ENCODE measurements at regions not wholly inside any gene's neighbourhood (a gene's known extent, or its start where the extent isn't known, plus 50 kb on each side); places are given as distances from the start of the nearest gene placed in this dataset.
"Not testable (repeated sequence)": the region's sequence is repeated elsewhere in the genome, so short reads cannot be mapped to it uniquely, and the experiment has no call there.

DNA sequence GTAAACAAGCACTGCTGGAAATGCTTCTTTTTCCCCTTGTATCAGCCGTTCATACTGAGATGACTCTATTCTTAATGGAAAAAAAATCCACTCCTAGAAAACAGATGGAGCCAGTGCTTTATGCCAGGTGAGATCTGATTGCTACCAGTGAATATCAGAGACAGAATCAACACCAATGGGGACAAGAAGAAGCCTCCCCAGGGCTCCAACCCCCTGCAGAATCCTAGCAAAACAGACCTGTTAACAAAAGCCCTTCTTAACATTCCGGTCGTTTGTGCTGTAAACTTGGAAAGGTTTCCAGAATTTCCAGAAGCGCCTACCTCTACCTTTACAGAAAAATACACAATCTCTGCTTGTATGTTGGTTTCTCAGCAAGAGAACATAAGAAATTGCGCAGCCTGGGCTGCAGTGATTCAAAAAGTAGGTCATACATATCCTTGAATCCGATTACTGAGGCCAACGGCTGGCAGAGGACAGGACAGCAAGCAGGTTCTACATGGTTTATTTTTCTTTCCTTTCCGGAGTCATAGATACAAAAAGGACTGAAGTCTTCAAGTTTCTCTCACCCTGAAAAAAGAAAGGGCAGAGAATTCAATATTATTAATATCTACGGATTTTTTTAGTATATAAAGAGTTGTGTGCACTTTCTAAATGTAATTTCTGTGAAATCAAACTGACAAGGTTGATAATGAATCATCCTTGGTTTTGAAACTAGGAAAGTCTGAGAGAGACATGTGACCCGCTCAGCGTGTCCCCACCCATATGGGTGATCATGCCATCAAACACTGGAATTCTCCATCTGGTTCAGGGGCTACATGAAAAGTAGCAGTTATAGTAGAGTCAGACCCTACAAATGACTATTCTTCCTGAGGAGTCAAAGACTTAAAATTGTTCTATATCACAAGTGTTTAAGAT, 266.7 kb upstream of the MGAT5 start:
- DNase-seq, result no peak

- no peak for DNase-seq
These were observed 265.5 kb upstream of the MGAT5 start for GRCh38 chr2:133988316-133988891.

DNA sequence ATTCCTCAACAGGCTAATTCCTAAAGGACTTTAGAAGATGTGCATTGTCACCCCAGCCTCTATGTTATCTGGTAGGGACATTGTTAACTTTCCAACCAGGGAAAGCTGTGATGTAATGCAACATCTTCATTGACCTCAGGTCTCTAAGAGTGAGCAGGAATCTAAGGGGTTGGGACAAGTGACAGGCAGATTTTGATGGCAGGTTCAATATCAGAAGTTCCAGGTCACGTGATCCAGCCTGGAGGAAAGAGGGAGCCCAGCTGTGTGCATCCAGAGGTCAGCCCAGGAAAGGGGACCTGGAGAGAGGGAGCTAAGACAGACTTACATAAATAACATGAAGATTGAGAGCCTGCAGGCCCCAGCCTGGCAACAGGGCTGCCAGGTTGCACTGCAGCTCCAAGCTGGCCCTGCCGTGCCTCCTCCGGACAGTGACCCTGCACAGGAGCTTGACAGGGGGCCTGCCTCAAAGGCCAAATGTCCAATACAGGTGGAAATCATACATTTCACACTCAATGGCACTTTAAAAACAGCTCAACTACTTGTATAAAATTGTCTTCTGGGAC, 262.2 kb upstream of the MGAT5 start:
- DNase-seq, result no peak

- DNase-seq, result no peak
These were observed 261.4 kb upstream of the MGAT5 start for GRCh38 chr2:133992454-133992853.

DNA sequence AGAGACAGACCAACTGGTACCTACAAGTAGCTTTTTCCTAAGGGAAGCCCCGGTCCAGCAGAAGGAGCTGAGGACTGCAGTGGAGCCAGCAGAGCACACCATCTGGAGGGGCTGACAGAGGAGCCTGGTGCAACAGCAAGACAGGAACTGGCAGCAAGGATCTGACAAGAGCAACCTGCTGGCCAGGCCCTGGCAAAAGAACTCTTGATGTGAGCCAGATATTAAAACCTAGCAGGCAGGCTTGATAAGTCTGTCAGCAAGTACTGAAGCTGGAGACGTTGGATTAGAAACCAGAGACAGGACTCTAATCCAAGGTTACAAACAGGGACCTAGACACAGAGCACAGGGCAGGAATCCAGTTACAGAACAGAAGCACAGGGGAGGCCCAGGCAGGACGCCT, 260.7 kb upstream of the MGAT5 start:
- no peak for DNase-seq

DNA sequence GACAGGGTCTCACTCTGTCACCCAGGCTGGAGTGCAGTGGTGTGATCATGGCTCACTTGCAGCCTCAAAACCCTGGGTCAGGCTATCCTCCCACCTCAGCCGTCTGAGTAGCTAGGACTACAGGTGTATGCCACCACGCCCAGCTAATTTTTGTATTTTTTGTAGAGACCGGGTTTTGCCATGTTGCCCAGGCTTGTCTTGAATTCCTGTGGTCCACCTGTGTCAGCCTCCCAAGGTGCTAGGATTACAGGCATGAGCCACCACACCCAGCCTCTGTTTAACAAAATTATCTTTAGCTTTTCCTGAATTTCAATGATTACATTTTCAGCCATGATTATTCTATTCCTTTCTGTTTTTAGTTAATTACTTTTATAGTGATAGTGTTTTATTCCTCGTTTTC, 255.1 kb upstream of the MGAT5 start:
- DNase-seq, result not testable (repeated sequence)

- DNase-seq, result no peak
These were observed 251.5 kb upstream of the MGAT5 start for GRCh38 chr2:134002391-134002790.

DNA sequence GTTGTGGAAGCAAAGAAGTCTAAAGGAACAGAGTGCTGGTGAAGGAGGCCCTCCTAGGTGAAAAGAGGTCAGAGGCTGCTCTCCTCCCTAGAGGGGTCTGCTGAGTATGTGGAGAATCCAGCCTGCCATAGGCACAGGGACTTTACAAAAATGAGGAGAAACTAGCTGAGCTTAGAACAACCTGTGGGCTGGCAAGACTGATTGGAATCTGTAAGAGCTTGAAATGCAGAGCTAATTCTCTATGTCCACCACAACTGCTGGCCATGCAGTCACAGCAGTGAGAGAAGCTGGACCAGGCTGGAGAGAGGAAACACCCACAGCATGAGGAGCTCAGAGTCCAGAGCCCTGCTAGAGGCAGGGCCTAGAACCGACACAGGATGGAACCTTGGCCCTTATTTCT, 251.0 kb upstream of the MGAT5 start:
- no peak for DNase-seq

DNA sequence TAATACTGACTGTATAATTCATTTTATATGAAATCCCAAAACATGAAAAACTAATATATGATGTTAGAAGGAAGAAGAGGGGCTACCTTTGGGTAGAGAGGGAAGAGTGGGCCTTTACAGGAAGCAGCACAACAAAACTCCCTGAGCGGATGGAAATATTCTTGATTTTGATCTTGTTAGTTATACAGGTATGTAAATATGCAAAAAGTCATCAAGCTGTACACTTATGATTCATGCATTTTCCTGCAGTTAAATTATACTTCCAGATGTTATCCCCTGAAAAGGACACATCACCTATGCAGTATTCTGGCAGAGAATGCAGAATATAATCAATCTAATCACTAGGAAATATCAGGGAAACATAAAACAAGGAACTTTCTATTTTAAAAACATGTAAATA, 249.4 kb upstream of the MGAT5 start:
- DNase-seq, result no peak

DNA sequence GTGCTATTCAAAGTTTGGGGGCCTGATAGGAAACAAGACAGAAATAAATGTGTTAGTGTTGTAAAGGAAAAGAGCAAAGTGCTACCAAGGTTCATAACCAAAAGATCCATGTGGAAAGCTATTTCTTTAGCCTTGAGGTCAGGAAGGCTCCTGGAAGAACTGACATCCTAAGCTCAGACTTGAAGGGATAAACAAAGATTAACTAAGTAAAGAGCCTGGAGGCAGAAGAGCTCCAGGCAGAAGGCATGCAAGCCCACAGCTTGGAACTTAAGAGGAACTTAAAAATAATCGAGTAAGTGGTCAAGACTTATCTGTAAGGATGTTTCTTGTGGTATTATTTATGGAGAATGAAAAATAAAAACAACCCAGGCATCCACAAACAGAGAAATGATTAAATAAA, 245.0 kb upstream of the MGAT5 start:
- DNase-seq, result no peak

DNA sequence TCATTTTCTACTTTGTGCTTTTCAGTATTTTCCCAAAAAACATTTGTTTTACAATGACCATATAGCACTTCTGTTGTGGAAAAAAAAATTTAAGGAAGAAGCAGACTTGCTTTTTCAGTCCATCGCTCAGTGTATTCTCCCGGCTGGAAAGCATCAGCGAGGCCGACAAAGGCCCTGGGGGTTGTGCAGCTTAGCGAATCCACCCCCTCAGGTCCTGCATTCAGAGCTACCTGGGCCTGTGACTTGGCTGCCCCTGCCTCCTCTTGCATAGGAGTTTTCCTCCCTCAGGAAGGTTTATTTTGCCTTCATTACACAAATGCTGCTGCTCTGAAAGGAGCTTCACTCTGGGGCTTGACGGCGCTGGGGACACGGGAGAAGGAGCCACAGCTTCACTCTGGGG, 244.4 kb upstream of the MGAT5 start:
- no peak for DNase-seq

- DNase-seq, result not testable (repeated sequence)
These were observed 244.0 kb upstream of the MGAT5 start for GRCh38 chr2:134009906-134010305.

DNA sequence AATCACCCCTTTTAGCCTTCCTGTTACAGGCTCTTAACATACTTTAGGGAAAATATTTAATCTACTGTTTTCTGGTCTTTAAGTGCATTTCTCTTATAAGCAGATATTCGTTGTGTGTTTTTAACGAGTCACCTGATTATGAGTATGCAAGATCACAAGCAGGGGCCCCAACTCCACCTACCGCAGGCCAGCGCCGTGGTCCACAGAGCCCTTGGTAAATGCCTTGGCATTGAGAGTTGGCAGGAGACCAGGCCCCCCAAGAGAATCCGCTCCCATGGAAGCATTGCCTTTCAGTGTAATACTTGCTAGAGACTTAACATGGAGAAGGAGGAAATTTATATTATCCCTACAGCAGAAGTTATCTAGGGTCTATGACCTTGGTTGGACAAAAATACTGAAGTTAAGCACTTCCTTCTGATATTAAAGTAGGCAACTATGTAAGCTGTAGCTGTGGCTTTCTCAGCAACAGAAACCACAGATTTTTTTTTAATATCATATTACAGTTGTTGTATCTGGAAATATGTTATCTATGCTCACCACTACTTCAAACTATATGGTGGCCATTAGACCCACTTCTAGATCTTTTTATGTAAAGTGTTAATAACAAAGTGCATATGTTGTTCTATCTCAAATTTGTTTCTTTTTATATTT, 241.8 kb upstream of the MGAT5 start:
- DNase-seq, result no peak

DNA sequence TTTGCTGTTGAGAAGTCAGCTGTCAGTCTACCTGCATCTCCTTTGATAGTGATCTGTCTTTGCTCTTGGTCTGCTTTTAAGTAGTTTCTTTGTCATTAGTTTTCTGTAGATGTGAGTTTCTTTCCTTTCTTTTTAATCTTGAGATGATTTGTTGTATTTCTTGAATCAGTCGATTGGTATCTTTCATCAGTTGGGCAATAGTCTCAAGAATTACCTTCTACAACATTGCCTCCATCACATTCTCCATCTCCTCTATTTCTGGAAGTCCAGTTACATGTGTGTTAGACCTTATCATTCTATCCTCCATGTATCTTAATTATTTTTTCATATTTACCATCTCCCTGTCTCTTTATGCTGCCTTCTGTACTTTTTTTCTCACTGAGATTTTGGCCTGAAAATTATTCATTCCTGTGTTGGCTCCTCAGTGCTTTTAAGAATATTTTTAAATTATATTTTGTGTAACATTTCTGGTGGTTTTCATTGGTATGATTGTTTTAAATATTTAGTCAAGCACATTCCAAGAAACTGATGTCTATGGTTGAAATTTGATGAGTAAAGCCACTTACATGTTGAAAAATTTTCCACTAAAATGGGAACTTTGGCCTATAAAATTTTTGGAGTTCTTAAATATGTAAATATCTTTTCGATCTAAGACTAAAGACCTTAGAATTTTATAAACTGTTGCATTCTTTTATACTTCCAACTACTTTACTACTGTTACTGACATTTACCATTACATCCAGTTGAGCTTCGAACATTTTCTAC, 239.5 kb upstream of the MGAT5 start:
- DNase-seq, result no peak

DNA sequence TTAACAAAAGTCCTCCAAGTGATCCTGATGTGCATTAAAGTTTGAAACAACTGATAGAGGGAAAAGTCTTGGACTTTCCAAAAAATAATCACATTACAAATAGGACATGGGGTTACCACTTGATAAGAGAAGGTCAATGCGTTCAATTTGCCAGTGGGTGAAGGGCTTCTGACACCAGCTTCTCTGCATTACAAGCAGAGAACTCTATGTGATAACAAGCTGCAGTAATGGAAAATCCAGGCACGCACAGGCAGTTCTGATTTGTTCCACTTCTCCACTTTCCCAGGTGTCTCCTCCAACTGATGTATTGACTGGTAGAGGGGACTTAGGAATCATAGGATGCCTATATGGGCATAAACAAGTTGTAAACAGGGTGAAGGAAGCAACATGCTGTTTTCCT, 234.0 kb upstream of the MGAT5 start:
- no peak for DNase-seq

- no peak for DNase-seq
These were observed 233.3 kb upstream of the MGAT5 start for GRCh38 chr2:134020608-134021007.

DNA sequence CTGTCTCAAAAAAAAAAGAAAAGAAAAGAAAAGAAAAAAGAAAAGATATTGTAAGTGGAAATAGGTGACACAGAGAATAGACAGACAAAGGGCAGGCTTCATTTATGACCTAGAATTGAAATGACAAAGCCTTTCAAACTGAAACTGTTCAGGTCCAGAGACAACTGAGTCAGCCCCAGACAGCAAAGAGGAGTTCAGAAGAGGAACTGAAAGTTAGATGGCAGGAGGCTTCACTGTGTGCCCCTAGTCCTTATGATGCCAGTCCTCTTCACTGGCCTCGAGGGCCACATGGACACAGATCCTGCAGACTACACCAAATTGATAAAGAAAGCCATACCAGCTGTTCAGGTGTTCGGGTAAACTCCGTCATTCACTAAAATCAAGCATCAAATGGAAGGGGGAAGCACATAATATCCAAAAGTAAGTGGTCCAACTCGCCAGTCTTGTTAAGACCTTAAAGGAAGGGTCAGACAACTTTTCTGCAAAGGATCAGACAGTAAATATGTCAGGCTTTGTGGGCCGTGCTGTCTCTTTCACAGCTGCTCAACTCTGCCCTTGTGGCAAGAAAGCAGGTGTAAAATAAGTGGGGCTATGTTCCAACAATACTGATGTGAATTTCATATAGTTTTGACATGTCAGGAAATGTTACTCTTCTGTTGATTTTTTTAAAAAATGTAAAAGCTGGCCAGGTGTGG, 231.9 kb upstream of the MGAT5 start:
- DNase-seq, result no peak

GRCh38 chr2:134023854-134024253, 230.0 kb upstream of the MGAT5 start:
- no peak for DNase-seq

- DNase-seq, result no peak
These were observed 225.9 kb upstream of the MGAT5 start for GRCh38 chr2:134027980-134028379.

DNA sequence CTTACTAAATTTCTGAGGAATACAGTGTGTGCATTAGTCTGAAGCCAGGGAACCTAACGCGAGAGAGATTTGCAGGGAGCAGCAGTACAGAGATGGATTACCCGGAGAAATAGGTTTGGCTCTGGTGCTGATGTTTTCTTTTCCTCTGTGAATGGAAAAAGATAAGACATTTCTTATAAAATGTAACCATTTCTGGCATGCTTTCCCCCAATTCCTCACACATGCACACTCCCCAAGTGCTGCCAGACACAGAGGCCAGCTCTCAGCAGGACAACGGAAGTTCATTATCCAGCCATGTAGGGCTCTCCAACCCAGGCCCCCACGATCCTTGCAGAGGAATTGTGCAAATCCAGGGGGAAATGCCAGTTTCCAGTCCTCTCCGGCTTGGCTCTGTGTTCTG, 224.5 kb upstream of the MGAT5 start:
- DNase-seq, result no peak

- DNase-seq, result no peak
These were observed 222.3 kb upstream of the MGAT5 start for GRCh38 chr2:134031539-134031938.
